Gastrocnemius medialis (tissue), 4 donors: ENCODE measurements at regions not wholly inside any gene's neighbourhood (a gene's known extent, or its start where the extent isn't known, plus 50 kb on each side); places are given as distances from the start of the nearest gene placed in this dataset.
"Not testable (repeated sequence)": the region's sequence is repeated elsewhere in the genome, so short reads cannot be mapped to it uniquely, and the experiment has no call there.

Experiments
- ATAC-seq, 2 donors: fragments of 150-250 bp; one replicate each; pipeline ENCODE4 v1.9.1; 2016
- DNase-seq, 2 donors: peaks; one replicate each; pipeline ENCODE4 v3.0.0-alpha.2; 2019
- H3K27ac ChIP-seq, 4 donors: fragments of 200-600 bp; sonication (generic); 1 replicate in 1 of 4; 2 replicates in 3 of 4; pipeline ENCODE4 v1.5.1; 2016 to 2018; ENCODE audit warnings: mild to moderate bottlenecking in 2 of 4, moderate library complexity in 1 of 4
- H3K27me3 ChIP-seq, 3 donors: fragments of 200-600 bp; sonication (generic) in 2 of 3; 1 replicate in 1 of 3; 2 replicates in 2 of 3; pipeline versions ENCODE4 v1.5.1 to v1.6.0; 2016 to 2019; ENCODE audit warnings: mild to moderate bottlenecking in 1 of 3, moderate library complexity in 1 of 3
- H3K36me3 ChIP-seq, 2 donors: fragments of 200-600 bp; sonication (generic) in 1 of 2; one replicate each; pipeline ENCODE4 v1.5.1; 2017 to 2018
- H3K4me1 ChIP-seq, 2 donors: fragments of 200-600 bp; sonication (generic) in 1 of 2; one replicate each; pipeline ENCODE4 v1.5.1; 2016 to 2017; ENCODE audit warnings: mild to moderate bottlenecking in 2 of 2
- H3K4me3 ChIP-seq, 4 donors: fragments of 200-600 bp; sonication (generic) in 3 of 4; 1 replicate in 1 of 4; 2 replicates in 3 of 4; pipeline ENCODE4 v1.5.1; 2016 to 2019; ENCODE audit warnings: mild to moderate bottlenecking in 2 of 4
- H3K9me3 ChIP-seq, 3 donors: fragments of 200-600 bp; sonication (generic) in 2 of 3; 1 replicate in 1 of 3; 2 replicates in 2 of 3; pipeline ENCODE4 v1.5.1; 2016 to 2019
- CTCF ChIP-seq, 5 experiments: fragments of 450-650 bp in 3 of 5; fragments of 200-600 bp in 2 of 5; sonication (generic) in 2 of 5; IDR thresholded peaks in 4 of 5; conservative IDR thresholded peaks in 1 of 5; 1 replicate in 4 of 5; 2 replicates in 1 of 5; pipeline ENCODE4 v1.5.1; 2016 to 2019; ENCODE audit warnings: antibody characterized with exemption in 5 of 5, mild to moderate bottlenecking in 3 of 5, moderate library complexity in 3 of 5
- POLR2A ChIP-seq, 2 donors: fragments of 450-650 bp; IDR thresholded peaks; one replicate each; pipeline ENCODE4 v1.6.1; 2017; ENCODE audit warnings: antibody characterized with exemption in 2 of 2, mild to moderate bottlenecking in 2 of 2, moderate library complexity in 2 of 2
- in situ Hi-C, 4 donors: fragments of 200-750 bp; cut with MboI; loops; one replicate each; pipeline versions ENCODE4 v1.15.0 to v1.8.0; 2017; ENCODE audit warnings: low sequenced_read_pairs in 4 of 4
- intact Hi-C: fragments of 100-400 bp; cut with DNase I; formaldehyde crosslinking; loops from one replicate; pipeline ENCODE4 v1.15.1; 2023; ENCODE audit warnings: low total_unique reads

GRCh38 chr3:156059950-156060501 lies 60.4 kb upstream of the KCNAB1 start:
- ATAC-seq, result no peak
- in situ Hi-C loops (no loop called here), intact Hi-C loops (no loop called here)
- no peaks in the 10 kb centered on the region for H3K9me3 ChIP-seq
- no peaks in the 10 kb centered on the region for H3K27me3 ChIP-seq
- TF ChIP-seq CTCF (IDR thresholded peaks at IDR 0.05 in 4 of 5, conservative IDR thresholded peaks at IDR 0.05 in 1 of 5), result no peak
- H3K36me3 ChIP-seq, result no peaks in the 10 kb centered on the region
- no peak overlapping the region for H3K4me3 ChIP-seq
- H3K27ac ChIP-seq, result no peak overlapping the region
- H3K4me1 ChIP-seq, result no peaks in the 10 kb centered on the region
- no peak for DNase-seq

- DNase-seq, intact Hi-C loops, H3K27ac ChIP-seq, H3K9me3 ChIP-seq, ATAC-seq, H3K4me1 ChIP-seq, in situ Hi-C loops, H3K27me3 ChIP-seq, H3K4me3 ChIP-seq, H3K36me3 ChIP-seq: not testable (repeated sequence)
These were observed 52.2 kb upstream of the KCNAB1 start for GRCh38 chr3:156068151-156068550.

GRCh38 chr3:156070028-156070427 lies 50.4 kb upstream of the KCNAB1 start:
- no peaks in the 10 kb centered on the region for H3K4me1 ChIP-seq
- H3K9me3 ChIP-seq, result no peaks in the 10 kb centered on the region
- intact Hi-C loops, result loop anchor here (1.0 kb wide), 1 partner anchor 28 kb away; no protein-coding TSS in a partner anchor
- TF ChIP-seq CTCF (IDR thresholded peaks at IDR 0.05 in 4 of 5, conservative IDR thresholded peaks at IDR 0.05 in 1 of 5) (no peak), POLR2A (IDR thresholded peaks at IDR 0.05) (no peak)
- in situ Hi-C loops, result no loop called here
- no peak for ATAC-seq
- no peak overlapping the region for H3K27ac ChIP-seq
- no peaks in the 10 kb centered on the region for H3K36me3 ChIP-seq
- no peak for DNase-seq
- no peaks in the 10 kb centered on the region for H3K27me3 ChIP-seq
- no peak overlapping the region for H3K4me3 ChIP-seq
